Upper lobe of left lung (tissue), 4 donors: ENCODE measurements at regions not wholly inside any gene's neighbourhood (a gene's known extent, or its start where the extent isn't known, plus 50 kb on each side); places are given as distances from the start of the nearest gene placed in this dataset.

Source experiments
- CTCF ChIP-seq, 6 experiments: fragments of 450-650 bp in 4 of 6; fragments of 200-600 bp in 2 of 6; sonication (generic) in 2 of 6; IDR thresholded peaks; one replicate each; pipeline ENCODE4 v1.5.1; 2016 to 2019; ENCODE audit warnings: antibody characterized with exemption in 6 of 6
- POLR2A ChIP-seq, 4 donors: fragments of 450-650 bp; IDR thresholded peaks; one replicate each; pipeline ENCODE4 v1.5.1; 2016 to 2017; ENCODE audit warnings: antibody characterized with exemption in 4 of 4, mild to moderate bottlenecking in 2 of 4
- POLR2AphosphoS5 ChIP-seq, 2 donors: sonication (generic); formaldehyde crosslinking; IDR thresholded peaks; one replicate each; pipeline ENCODE4 v1.5.1; 2017; ENCODE audit warnings: antibody characterized with exemption in 2 of 2

GRCh38 chr12:21991526-21991925, 50.3 kb upstream of the ABCC9 start:
- TF ChIP-seq CTCF (IDR thresholded peaks at IDR 0.05) (no peak), POLR2A (IDR thresholded peaks at IDR 0.05) (no peak), POLR2AphosphoS5 (IDR thresholded peaks at IDR 0.05) (no peak)
